ENCODE measurements at regions not wholly inside any gene's neighbourhood (a gene's known extent, or its start where the extent isn't known, plus 50 kb on each side); places are given as distances from the start of the nearest gene placed in this dataset.
"Not testable (repeated sequence)": the region's sequence is repeated elsewhere in the genome, so short reads cannot be mapped to it uniquely, and the experiment has no call there.

DNA sequence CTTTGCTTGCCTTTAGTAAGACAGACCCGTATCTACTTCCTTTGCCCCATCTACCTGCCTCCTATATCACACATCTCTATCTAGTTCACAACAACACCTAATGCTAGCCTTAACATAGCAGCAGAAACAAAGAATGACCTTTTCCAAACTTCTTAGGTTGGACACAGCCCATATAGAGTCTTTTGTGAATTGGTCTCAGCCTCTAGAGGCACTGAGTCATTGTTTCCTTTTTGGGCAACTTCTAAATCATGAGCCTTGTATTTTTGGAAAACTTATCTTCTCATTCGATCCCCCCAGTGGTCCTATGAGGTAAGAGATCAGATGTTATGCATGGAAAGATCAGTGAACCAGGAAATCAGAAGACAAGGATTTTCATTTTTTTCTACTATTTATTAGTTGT, 679.4 kb upstream of the USP24 start:
- DNase-seq, result no peak

GRCh38 chr1:55893155-55893554, 678.0 kb upstream of the USP24 start:
- peak; percentile 61 for DNase-seq

- DNase-seq, result no peak
These were observed 673.6 kb upstream of the USP24 start for GRCh38 chr1:55888685-55889317.

- DNase-seq, result no peak
These were observed 671.9 kb upstream of the USP24 start for GRCh38 chr1:55886856-55887712.

GRCh38 chr1:55885619-55886018, 670.5 kb upstream of the USP24 start:
- no peak for DNase-seq

DNA sequence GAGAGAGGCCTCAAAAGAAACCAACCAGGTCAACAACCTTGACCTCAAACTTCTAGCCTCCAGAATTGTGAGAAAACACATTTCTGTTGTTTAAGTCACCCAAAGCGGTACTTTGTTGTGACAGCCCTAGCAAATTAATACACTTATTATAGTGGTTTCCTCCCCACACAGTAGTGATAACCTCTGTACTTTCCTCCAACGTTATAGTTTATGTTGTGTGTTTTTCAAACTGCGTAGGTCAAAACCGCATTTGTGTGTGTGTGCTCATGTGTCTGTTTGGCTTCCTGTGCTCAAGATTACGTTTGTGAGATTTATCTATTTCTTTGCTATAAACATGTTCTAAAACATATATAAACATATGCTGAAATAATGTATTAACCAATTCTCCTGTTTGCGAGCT, 667.8 kb upstream of the USP24 start:
- DNase-seq, result no peak

- no peak for DNase-seq
These were observed 664.2 kb upstream of the USP24 start for GRCh38 chr1:55879346-55879745.

GRCh38 chr1:55877437-55878232, 662.5 kb upstream of the USP24 start:
- DNase-seq, result no peak

DNA sequence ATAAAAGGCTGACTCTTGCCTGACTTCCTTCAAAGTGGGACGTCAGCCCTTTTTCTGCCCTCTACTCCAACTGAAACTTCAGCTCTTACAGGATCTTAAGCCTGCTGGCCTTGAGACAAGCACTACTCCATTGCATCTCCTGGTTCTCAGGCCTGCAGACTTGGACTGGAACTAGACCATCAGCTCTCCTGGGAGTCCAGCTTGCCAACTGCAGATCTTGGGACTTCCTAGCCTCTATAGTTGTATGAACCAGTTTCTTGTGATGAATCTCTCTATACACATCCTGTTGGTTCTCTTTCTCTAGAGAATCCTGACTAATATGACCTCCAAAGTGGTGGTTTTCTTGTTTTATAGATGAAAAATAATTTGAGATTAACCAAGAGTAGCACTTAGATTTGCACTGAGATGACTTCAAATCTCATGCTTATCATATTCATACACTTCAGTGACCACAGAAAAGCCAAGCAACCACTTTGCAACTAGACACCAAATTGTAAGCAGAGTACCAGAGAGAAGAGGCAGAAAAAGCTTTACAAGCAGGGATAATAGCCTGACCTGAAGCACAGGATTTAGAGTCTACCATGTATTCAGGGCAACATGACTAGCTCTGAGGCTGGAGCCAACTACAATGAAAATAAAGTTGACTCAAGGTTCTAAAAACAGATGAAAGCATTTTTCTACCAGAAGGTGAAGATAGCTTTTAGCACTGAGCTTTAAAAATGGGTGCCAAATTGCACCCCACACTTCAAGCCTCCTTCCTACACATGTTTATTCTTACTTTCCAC, 661.3 kb upstream of the USP24 start:
- no peak for DNase-seq

GRCh38 chr1:55870106-55870505, 654.9 kb upstream of the USP24 start:
- no peak for DNase-seq

DNA sequence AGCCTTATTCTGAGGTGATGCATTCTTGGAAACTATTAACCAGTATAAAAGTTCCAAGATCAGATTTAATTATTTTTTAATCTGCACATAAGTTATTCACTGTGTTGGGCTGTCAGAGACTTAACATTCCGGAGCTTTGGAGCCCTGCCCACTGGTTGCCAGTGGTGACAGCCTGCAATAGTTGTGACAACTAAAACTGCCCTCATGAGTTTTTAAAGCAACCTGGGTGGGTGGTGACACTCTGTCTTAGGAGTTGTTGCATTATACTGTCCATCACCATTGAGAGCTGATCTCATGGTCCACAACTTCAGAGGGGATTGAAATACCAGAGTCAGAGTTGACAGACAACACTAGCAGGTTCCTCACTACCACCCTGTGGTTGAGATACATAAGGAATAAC, 653.9 kb upstream of the USP24 start:
- DNase-seq, result no peak

DNA sequence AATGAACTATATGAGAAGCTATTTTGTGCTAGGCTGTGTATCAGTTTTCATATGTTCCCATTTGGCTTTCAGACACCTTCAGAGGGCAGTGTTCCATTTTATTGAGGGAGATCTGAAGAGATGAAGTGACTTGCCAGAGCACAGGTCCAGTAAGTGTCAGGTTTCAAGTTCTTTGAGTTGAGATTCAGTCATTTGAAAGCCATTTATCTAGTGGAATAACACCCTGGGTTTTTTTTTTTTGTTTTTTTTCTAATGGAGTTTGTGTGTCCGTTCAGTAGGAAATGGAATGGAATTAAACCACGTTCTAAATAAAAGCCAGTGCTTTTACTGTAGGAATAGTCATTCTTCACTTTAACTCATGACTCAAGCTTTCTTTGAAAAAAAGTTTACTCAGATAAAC, 652.9 kb upstream of the USP24 start:
- no peak for DNase-seq

- no peak for DNase-seq
These were observed 652.2 kb upstream of the USP24 start for GRCh38 chr1:55867304-55867843.

GRCh38 chr1:55865778-55866177, 650.6 kb upstream of the USP24 start:
- DNase-seq, result not testable (repeated sequence)

GRCh38 chr1:55864251-55864650, 649.1 kb upstream of the USP24 start:
- DNase-seq, result no peak

GRCh38 chr1:55861676-55862340, 646.6 kb upstream of the USP24 start:
- no peak for DNase-seq

DNA sequence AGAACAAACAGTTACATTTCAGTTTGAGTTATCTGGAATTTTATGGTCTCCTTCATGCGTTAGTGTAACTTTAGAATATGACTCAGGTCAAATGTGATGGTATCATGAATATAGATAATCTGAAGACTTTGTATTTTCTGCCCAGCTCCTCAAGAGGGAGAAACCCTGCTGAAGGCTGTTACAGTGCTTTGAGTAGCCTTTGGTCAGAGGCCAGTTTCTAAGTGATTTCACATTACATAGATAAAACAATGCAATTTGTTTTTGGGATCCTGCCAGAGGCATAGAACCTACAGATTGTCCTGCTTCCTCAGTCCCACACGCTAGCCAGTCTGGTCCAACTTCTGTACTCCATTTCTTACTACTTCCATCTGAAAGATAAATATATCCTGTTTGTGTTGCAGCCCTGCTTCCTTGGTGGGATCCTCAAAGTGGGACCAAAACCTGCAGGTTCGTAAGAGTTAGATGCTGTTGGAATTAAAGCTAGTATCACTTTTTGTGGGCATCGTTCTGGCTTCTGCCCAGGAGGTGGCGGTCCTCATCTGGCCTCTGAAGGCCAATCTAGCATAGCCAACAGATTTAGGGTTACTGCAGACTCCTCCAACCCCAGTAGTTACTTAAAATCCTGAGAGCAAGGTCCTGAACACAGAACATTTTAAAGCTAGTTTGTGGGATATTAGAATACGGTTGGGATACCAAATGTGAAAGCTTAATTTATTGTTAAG, 645.8 kb upstream of the USP24 start:
- DNase-seq, result no peak

DNA sequence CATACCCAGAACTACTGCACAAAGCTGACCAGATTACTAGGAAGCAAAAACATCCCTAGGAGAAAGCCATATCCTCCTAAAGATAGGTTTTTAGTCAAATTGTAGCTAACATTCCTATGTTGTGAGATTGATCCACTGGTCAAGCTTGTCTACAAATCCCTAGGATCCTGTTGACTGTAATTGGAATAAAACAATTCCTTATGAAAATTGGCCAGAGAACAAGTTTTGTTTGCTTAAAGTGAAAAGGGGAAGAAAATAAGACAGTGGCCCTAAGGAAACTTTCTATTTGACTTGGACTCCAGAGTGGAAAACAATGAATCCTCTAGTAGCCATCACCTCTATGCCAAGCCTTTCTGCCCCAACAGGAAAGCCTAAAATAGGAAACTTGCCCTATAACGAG, 645.2 kb upstream of the USP24 start:
- DNase-seq, result no peak

- no peak for DNase-seq
These were observed 639.7 kb upstream of the USP24 start for GRCh38 chr1:55854911-55855310.

DNA sequence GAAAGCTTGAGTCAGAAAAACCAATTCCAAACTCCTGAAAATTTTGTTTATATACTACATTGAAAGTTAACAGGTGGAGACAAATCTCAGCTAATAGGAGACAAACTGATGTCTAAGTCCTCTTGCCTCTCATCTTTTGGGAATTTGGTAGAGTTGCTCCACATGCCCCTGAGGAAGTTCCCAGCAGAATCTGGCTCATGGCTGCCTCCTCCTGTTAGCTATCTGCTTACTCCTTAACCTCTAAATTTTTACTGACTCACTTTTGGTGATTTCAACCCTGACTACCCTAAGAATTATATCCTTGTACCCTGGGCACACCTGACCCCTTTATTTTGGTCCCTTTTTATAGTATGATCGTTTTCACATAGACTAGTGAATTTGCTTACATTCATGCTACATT, 633.7 kb upstream of the USP24 start:
- DNase-seq, result no peak

GRCh38 chr1:55846051-55846450, 630.9 kb upstream of the USP24 start:
- no peak for DNase-seq
